GM08714 (cell line): ENCODE measurements at regions not wholly inside any gene's neighbourhood (a gene's known extent, or its start where the extent isn't known, plus 50 kb on each side); places are given as distances from the start of the nearest gene placed in this dataset.

Experiments
- H3K4me3 ChIP-seq: fragments of 200-500 bp; sonication (Bioruptor generic); 2 replicates; pipeline ENCODE4 v1.5.1; 2014; ENCODE audit warnings: mild to moderate bottlenecking, low read length, inconsistent platforms
- ZNF274 ChIP-seq: IDR thresholded peaks from 2 replicates; pipeline ENCODE4 v1.6.1; 2012; ENCODE audit warnings: mild to moderate bottlenecking, low read depth, low read length

- no peak for TF ChIP-seq ZNF274
- no peak overlapping the region for H3K4me3 ChIP-seq
Measured at GRCh38 chr10:130891066-130891465, 420.5 kb downstream of the TCERG1L start.

DNA sequence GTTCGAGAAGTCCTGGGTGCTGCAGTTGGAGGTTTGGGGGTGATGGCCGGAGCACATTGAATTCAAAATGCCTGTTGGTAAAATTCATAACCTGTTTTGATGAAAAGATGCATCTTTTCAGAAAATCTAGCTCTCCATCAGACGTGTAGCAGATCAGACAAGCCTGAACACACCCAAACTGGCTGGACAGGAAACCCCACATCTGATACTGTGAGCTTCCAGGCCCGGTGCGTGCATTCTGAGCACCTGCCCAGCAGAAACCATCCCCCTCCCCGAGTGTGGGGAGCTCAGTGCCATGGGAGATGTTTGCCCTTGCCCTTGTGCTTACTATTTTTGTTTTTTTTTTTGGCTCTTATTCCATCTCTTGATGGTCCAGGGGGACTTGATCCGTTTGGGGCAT lies 417.1 kb downstream of the TCERG1L start:
- TF ChIP-seq ZNF274 = no peak
- no peak overlapping the region for H3K4me3 ChIP-seq

DNA sequence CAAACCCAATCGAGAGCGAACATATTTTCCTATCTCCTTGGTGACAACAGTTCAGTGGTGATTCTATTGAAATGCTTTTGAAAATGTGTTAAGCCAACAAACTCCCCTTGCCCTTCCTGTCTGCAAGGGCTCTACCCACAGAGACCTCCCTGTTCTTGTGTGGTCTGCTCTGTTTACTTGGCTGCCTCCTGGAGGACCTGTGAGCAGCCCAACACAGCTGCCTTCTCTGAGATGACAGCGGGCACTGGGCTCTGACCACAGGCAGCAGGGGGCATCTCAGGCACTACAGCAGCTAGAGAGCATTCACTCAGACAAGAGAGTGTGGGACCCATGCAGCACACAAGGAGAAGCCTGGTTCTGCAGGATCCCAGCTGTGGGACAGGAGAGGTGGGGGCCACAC lies 416.4 kb downstream of the TCERG1L start:
- TF ChIP-seq ZNF274 = no peak
- no peak overlapping the region for H3K4me3 ChIP-seq

DNA sequence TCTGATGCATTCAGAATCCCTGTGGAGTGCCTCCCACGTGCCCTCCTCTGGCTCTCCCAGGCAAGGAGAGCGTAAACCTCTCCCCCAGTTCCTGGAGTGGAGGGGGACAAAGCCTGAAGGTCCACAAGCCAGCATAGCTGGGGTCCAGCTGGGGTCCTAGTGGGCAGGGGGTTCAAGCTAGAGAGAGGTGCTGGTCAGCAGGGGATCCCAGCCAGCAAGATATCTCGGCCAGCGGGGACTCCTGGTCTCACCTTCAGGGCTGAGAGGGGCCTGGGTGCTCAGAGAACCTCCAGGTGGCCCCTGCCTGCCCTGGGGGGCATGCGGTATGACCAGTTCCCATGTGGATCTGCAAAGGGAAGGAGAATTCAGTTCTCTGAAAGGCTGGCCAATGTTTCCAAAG lies 413.7 kb downstream of the TCERG1L start:
- no peak overlapping the region for H3K4me3 ChIP-seq
- TF ChIP-seq ZNF274 = no peak

- TF ChIP-seq ZNF274 = no peak
- no peak overlapping the region for H3K4me3 ChIP-seq
Measured at GRCh38 chr10:130898381-130898780, 413.1 kb downstream of the TCERG1L start.

DNA sequence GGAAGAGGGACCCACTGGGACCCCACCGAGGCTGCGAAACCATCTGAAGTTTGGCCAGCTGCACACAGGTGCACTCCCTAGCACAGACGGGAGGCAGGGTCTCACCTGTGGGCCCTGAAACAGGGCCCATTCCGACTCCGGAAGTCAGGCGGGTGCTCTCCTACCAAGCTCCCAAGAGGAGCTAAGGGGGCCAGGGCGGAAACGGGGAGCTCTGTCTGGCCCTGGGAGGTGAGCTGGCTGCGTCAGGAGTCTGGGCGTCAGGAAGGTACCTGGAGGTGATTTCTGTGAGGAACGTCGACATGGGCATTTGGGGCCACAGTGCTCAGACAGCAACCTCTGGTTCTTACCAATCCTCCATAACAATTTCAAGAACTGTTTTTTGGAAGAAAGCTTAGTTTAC lies 411.7 kb downstream of the TCERG1L start:
- no peak overlapping the region for H3K4me3 ChIP-seq
- TF ChIP-seq ZNF274 = no peak

DNA sequence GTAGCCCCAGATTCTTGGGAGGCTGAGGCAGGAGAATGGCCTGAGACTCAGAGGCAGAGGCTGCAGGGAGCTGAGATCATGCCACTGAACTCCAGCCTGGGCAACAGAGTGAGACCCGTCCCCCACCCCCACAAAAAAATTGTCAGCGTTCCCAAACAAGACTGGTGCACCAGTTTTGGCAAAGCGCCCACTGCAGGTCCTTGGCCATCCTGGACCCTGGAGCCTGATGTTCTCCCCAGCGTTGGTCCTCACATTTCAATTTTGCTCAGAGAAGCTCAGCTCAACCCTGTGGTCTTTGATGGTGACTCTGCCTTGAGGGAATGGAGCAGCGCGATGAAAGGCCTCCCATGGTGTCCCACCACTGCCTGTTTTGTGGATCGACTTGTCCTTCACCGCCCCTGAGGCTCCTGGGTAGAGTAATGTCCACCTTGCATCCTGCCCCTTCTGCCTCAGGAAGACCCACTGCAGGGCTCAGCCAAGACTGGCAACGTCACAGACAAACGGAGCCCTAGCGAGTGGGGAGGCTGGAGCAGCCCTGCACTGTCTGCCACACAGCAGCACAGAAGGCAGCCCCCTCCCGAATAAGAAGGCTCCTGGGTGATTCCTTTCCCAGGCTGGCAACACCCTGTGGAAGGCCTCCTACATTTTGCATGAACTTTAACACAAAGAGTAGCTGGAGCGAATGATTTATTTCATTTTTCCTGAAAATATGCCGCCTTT lies 410.9 kb downstream of the TCERG1L start:
- H3K4me3 ChIP-seq = no peak overlapping the region

DNA sequence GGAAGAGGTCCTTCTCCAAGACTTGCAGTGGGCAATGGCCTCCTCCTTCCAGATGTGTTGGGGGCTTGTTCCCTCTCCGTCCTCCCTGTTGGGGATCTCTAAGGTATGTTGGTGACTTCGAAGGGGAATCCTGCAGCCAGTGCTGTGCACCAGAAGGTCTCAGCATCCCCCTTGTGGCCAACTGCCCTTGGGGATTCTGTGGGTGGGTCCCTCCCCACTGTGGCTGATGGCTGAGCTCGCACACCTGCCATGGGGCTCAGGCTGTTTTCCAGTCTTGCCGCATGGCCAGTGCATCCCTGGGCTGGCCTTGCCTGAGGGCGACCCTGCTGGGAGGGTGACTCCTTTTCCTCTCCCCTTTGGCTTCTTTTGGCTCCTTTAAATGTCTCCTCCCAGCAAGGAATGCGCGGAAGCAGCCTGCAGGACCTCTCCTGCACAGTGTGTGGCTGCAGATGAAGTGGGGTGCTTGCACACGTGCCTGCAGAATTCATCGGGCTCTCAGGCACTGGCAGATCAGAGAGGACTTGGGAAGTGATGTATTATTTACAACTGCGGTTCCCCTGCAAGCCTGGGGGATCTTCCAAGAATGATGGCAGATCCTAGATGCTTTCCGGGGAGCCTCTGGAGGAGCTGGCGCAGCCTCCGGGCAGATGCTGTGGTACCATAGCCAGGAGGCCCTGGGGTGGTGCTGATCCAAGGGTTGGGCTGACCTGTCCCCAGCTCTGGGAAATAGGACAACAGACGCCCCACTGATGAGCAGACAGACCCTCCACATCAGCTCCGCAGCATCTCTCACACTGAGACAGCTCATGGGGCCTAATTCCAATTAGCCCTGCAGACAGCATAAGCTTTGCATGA lies 410.0 kb downstream of the TCERG1L start:
- H3K4me3 ChIP-seq = no peak overlapping the region
- TF ChIP-seq ZNF274 = no peak

More for the DNA sequence above, 410.9 kb downstream of the TCERG1L start:
- no peak for TF ChIP-seq ZNF274

DNA sequence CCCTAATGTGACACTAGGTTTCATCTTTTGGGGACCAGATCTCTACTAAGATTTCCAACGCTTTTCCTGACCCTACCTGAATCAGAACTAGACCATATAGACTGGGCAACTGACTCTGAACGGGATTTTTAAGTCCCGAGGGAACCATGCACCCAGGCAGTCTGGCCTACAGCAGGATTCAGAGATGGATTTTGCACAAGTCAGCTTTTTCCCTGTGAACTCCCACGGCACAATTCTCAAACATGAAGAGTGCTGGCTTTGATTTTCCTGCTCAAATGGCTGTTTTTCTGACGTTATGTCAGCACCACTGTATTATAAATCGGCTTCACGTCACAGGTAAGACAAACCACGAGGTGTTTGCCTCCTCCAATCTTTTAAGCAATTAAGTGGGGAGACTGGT lies 409.1 kb downstream of the TCERG1L start:
- no peak overlapping the region for H3K4me3 ChIP-seq
- TF ChIP-seq ZNF274 = no peak

- no peak for TF ChIP-seq ZNF274
- H3K4me3 ChIP-seq = no peak overlapping the region
Measured at GRCh38 chr10:130902929-130903328, 408.6 kb downstream of the TCERG1L start.

DNA sequence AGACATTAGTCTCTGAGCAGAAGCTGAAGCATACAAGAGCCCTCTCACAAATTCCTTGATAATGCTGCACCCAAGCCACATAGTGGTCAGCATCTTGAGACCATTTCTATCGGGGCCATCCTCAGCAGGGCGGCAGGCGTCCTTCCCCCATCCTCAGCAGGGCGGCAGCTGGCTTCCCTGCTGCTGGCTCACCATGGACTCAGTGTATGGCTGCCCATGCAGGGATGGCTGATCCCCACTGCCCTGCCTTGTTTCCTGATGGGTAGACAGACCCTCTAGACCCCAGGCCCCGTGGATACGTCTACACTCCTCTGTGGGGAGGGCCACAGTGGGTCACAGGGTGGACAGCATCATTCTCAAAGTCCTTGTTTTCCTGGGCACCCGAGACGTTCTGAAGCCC lies 406.8 kb downstream of the TCERG1L start:
- no peak for TF ChIP-seq ZNF274
- H3K4me3 ChIP-seq = no peak overlapping the region

GRCh38 chr10:130905386-130905785 lies 406.1 kb downstream of the TCERG1L start:
- no peak for TF ChIP-seq ZNF274
- H3K4me3 ChIP-seq = no peak overlapping the region

DNA sequence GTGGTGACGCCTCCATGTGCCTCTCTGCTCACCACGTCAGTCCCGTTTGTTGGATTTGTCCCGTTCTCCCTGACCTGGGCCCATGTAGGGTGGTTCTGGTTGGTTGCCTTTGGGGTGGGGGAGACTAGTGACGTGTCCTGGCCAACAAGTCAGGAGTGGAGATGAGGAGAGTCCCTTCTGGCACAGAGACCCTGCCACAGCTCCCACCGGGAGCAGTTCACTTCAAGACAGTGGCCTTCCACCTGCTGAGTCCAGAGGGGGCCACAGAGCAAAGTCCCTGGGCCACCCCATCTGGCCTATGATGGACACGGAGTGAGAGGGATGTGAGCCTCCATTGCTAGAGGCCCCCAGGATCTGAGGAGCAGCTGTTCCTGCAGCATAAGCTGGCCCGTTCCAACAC lies 405.6 kb downstream of the TCERG1L start:
- no peak overlapping the region for H3K4me3 ChIP-seq
- no peak for TF ChIP-seq ZNF274

- no peak for TF ChIP-seq ZNF274
- no peak overlapping the region for H3K4me3 ChIP-seq
Measured at GRCh38 chr10:130910848-130911247, 400.7 kb downstream of the TCERG1L start.

GRCh38 chr10:130913844-130914243 lies 397.7 kb downstream of the TCERG1L start:
- no peak overlapping the region for H3K4me3 ChIP-seq
- no peak for TF ChIP-seq ZNF274
